GM12878 (cell line): ENCODE measurements at regions not wholly inside any gene's neighbourhood (a gene's known extent, or its start where the extent isn't known, plus 50 kb on each side); places are given as distances from the start of the nearest gene placed in this dataset.

ENCODE experiments used
- ATAC-seq: fragments of 200-7000 bp; cut with Tn5 transposase; 3 replicates; pipeline ENCODE4 v1.9.1; 2020; ENCODE audit warnings: mild to moderate bottlenecking, moderate library complexity
- BruUV-seq: library from RNA; stranded (reverse); fragments of 400-500 nt; replicated peaks from 2 replicates; lab custom pipeline; 2021; lab: Mats Ljungman, UMichigan
- CTCF ChIA-PET: fragments of 300-600 bp; sonication (Branson Sonifier 250); formaldehyde crosslinking; extraction: SDS; loops from one replicate; lab custom pipeline; 2021; ENCODE audit warnings: inconsistent platforms; lab: Yijun Ruan, JAX
- POLR2A ChIA-PET: fragments of 350-600 bp; formaldehyde crosslinking; extraction: SDS; loops from one replicate; lab custom pipeline; 2021; ENCODE audit warnings: inconsistent platforms; lab: Charles Lee
- RAD21 ChIA-PET: fragments of 300-600 bp; sonication (Branson Sonifier 250); formaldehyde crosslinking; loops from one replicate; lab custom pipeline; 2023; ENCODE audit warnings: antibody characterized with exemption; ENCODE audit not compliant: unreplicated experiment; lab: Charles Lee
- SMC1A ChIA-PET: fragments of 300-600 bp; sonication (Branson Sonifier 250); formaldehyde crosslinking; loops from one replicate; lab custom pipeline; 2023; ENCODE audit not compliant: unreplicated experiment, uncharacterized antibody; lab: Charles Lee
- DNase-seq: peaks from one replicate; pipeline ENCODE4 v3.0.0-alpha.2; 2011; ENCODE audit warnings: low read depth, low spot score
- FAIRE-seq: peaks from 3 replicates; lab custom pipeline; 2011; peaks lifted over from hg19 to GRCh38; lab: Jason Lieb, UNC
- H2AFZ ChIP-seq: 2 replicates; pipeline ENCODE4 v1.6.0; 2011; ENCODE audit warnings: low read depth, low read length, control low read depth; ENCODE audit not compliant: control insufficient read depth
- H3K27ac ChIP-seq: 2 replicates; pipeline ENCODE4 v1.5.1; 2011; ENCODE audit warnings: control low read depth; ENCODE audit not compliant: control insufficient read depth, insufficient read depth
- H3K27me3 ChIP-seq, 2 experiments: replicated peaks in 1 of 2; 2 replicates each; pipeline versions ENCODE4 v1.6.0 to v1.6.1; 2011; ENCODE audit warnings: low read length in 1 of 2; ENCODE audit not compliant: control insufficient read depth in 2 of 2, insufficient read depth in 2 of 2
- H3K36me3 ChIP-seq, 2 experiments: 2 replicates each; pipeline ENCODE4 v1.5.1; 2011; ENCODE audit warnings: low read length in 1 of 2; ENCODE audit not compliant: control insufficient read depth in 2 of 2, insufficient read depth in 2 of 2
- H3K4me1 ChIP-seq: 2 replicates; pipeline ENCODE4 v1.6.1; 2011; ENCODE audit warnings: mild to moderate bottlenecking, low read length, moderate library complexity, mixed read lengths; ENCODE audit not compliant: control insufficient read depth, insufficient read depth
- H3K4me2 ChIP-seq: 2 replicates; pipeline ENCODE4 v1.6.0; 2011; ENCODE audit warnings: control low read depth; ENCODE audit not compliant: control insufficient read depth, insufficient read depth
- H3K4me3 ChIP-seq: fragments of 200-600 bp; sonication (generic); 2 replicates; pipeline ENCODE4 v1.5.1; 2016
- H3K79me2 ChIP-seq: 2 replicates; pipeline ENCODE4 v1.6.0; 2011; ENCODE audit warnings: low read length; ENCODE audit not compliant: control insufficient read depth, insufficient read depth
- H3K9ac ChIP-seq: 2 replicates; pipeline ENCODE4 v1.8.0; 2011; ENCODE audit warnings: low read length, control low read depth, mixed read lengths; ENCODE audit not compliant: control insufficient read depth, insufficient read depth
- H3K9me3 ChIP-seq: replicated peaks from 3 replicates; pipeline ENCODE4 v1.5.1; 2011; ENCODE audit warnings: mild to moderate bottlenecking, low read length; ENCODE audit not compliant: control insufficient read depth, insufficient read depth
- H4K20me1 ChIP-seq: 2 replicates; pipeline ENCODE4 v1.6.0; 2011; ENCODE audit not compliant: control insufficient read depth, insufficient read depth
- MTA2 ChIP-seq: fragments of 450-650 bp; IDR thresholded peaks from 2 replicates; pipeline ENCODE4 v1.6.1; 2016; ENCODE audit warnings: low read depth, mild to moderate bottlenecking, moderate library complexity
- NFIC ChIP-seq: IDR thresholded peaks from 2 replicates; pipeline ENCODE4 v1.6.1; 2012; ENCODE audit warnings: low read depth, mild to moderate bottlenecking, inconsistent platforms, low read length, moderate library complexity
- RAD21 ChIP-seq: IDR thresholded peaks from 2 replicates; pipeline ENCODE4 v1.6.1; 2011; ENCODE audit warnings: mild to moderate bottlenecking, low read depth, low read length, moderate library complexity; ENCODE audit not compliant: insufficient read depth
- RFX5 ChIP-seq: IDR thresholded peaks from 2 replicates; pipeline ENCODE4 v1.6.1; 2011; ENCODE audit warnings: low read depth, low read length, improper control_type of control experiment
- SMAD1 ChIP-seq: fragments of 450-650 bp; IDR thresholded peaks from 2 replicates; pipeline ENCODE4 v1.6.1; 2018; ENCODE audit warnings: mild to moderate bottlenecking, low read depth; ENCODE audit not compliant: partially characterized antibody
- SMC3 ChIP-seq: IDR thresholded peaks from 2 replicates; pipeline ENCODE4 v1.6.1; 2011; ENCODE audit warnings: low read length, improper control_type of control experiment, borderline replicate concordance
- SREBF1 ChIP-seq: IDR thresholded peaks from 2 replicates; pipeline ENCODE4 v1.6.1; 2012; ENCODE audit warnings: mild to moderate bottlenecking, low read length
- WGBS: methylation state at CpG from one replicate; pipeline ENCODE4 v1.1.6; 2016; ENCODE audit warnings: low lambda C conversion rate; ENCODE audit not compliant: insufficient replicate concordance, insufficient coverage; ENCODE audit errors: missing lambda C conversion rate; 5-methylcytosine and 5-hydroxymethylcytosine counted together
- in situ Hi-C: fragments of 300-500 bp; cut with MboI; formaldehyde crosslinking; loops from 9 replicates; pipeline ENCODE4 v1.14.3; 2018; ENCODE audit warnings: mixed read lengths
- intact Hi-C: fragments of 100-400 bp; cut with micrococcal nuclease; formaldehyde crosslinking; loops from one replicate; pipeline ENCODE4 v1.14.2; 2022; ENCODE audit not compliant: unreplicated experiment
- TF ChIP-seq, protein P1 (sequence below): IDR thresholded peaks from 2 replicates; pipeline ENCODE4 v1.6.1; 2012; ENCODE audit warnings: low read depth, low read length, improper control_type of control experiment
- TF ChIP-seq, protein P2 (sequence below): IDR thresholded peaks from 2 replicates; pipeline ENCODE4 v1.6.1; 2012; ENCODE audit warnings: improper control_type of control experiment, low read depth, low read length; ENCODE audit not compliant: insufficient replicate concordance
- TF ChIP-seq, protein P3 (sequence below), 3 experiments: IDR thresholded peaks in 2 of 3; conservative IDR thresholded peaks in 1 of 3; 2 replicates each; pipeline ENCODE4 v1.5.1; 2011; ENCODE audit warnings: low read depth in 3 of 3, low read length in 3 of 3, mild to moderate bottlenecking in 3 of 3, control low read depth in 2 of 3, moderate library complexity in 2 of 3, inconsistent platforms in 1 of 3, mixed read lengths in 1 of 3; ENCODE audit not compliant: control insufficient read depth in 2 of 3, insufficient read depth in 1 of 3; ENCODE audit errors: extremely low read depth in 1 of 3

DNA sequence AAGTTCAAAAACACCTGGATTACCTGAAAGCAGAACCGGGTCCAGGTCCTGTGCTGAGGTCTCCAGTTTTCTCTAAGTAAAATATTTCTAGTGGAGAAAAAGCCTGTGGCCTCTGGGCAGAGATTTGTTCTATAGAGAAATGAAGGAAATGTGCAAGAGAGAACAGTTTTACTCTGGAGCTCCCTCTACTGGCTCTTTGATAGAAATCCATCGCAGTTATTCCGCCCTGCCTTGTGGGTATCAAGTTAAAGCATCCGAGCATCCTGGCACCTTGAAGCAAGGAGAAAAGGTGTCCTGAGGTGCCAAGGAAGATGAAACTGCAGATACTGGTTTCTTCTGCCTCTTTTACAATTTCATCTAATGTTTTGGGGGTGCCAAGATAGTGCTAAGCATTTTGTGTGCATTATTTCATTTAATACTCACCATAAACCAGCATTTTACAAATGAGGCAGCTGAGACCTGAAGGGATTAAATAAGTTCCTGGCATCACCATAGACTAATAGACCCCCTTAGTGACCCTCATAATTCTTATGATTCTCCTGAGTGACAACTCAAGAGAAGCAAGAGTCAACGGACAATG is 113.1 kb upstream of the HSD17B12 start:
- 23% methylated on average over 5 of the region's 5 CpGs for WGBS
- ATAC-seq (peak; percentile 87), DNase-seq (no peak), FAIRE-seq (peak; percentile 87)
- Histone ChIP-seq H3K27me3 (no peaks in the 10 kb centered on the region), H2AFZ (no peak overlapping the region), H3K4me1 (no peaks in the 10 kb centered on the region), H3K4me3 (no peak overlapping the region), H3K36me3 (no peaks in the 10 kb centered on the region), H3K9ac (no peak overlapping the region), H4K20me1 (no peaks in the 10 kb centered on the region), H3K79me2 (no peaks in the 10 kb centered on the region), H3K4me2 (no peak overlapping the region), H3K27ac (no peak overlapping the region), H3K9me3 (no peaks in the 10 kb centered on the region)
- TF ChIP-seq, protein P1, sequence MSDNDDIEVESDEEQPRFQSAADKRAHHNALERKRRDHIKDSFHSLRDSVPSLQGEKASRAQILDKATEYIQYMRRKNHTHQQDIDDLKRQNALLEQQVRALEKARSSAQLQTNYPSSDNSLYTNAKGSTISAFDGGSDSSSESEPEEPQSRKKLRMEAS, result no peak
- TF ChIP-seq RAD21 (peak; percentile 65), MTA2 (no peak), SREBF1 (no peak), NFIC (no peak), RFX5 (no peak), SMC3 (peak; percentile 55; the same call in 1 of the 2 replicates), SMAD1 (no peak)
- TF ChIP-seq, protein P2, sequence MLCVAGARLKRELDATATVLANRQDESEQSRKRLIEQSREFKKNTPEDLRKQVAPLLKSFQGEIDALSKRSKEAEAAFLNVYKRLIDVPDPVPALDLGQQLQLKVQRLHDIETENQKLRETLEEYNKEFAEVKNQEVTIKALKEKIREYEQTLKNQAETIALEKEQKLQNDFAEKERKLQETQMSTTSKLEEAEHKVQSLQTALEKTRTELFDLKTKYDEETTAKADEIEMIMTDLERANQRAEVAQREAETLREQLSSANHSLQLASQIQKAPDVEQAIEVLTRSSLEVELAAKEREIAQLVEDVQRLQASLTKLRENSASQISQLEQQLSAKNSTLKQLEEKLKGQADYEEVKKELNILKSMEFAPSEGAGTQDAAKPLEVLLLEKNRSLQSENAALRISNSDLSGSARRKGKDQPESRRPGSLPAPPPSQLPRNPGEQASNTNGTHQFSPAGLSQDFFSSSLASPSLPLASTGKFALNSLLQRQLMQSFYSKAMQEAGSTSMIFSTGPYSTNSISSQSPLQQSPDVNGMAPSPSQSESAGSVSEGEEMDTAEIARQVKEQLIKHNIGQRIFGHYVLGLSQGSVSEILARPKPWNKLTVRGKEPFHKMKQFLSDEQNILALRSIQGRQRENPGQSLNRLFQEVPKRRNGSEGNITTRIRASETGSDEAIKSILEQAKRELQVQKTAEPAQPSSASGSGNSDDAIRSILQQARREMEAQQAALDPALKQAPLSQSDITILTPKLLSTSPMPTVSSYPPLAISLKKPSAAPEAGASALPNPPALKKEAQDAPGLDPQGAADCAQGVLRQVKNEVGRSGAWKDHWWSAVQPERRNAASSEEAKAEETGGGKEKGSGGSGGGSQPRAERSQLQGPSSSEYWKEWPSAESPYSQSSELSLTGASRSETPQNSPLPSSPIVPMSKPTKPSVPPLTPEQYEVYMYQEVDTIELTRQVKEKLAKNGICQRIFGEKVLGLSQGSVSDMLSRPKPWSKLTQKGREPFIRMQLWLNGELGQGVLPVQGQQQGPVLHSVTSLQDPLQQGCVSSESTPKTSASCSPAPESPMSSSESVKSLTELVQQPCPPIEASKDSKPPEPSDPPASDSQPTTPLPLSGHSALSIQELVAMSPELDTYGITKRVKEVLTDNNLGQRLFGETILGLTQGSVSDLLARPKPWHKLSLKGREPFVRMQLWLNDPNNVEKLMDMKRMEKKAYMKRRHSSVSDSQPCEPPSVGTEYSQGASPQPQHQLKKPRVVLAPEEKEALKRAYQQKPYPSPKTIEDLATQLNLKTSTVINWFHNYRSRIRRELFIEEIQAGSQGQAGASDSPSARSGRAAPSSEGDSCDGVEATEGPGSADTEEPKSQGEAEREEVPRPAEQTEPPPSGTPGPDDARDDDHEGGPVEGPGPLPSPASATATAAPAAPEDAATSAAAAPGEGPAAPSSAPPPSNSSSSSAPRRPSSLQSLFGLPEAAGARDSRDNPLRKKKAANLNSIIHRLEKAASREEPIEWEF, result no peak
- TF ChIP-seq, protein P3, sequence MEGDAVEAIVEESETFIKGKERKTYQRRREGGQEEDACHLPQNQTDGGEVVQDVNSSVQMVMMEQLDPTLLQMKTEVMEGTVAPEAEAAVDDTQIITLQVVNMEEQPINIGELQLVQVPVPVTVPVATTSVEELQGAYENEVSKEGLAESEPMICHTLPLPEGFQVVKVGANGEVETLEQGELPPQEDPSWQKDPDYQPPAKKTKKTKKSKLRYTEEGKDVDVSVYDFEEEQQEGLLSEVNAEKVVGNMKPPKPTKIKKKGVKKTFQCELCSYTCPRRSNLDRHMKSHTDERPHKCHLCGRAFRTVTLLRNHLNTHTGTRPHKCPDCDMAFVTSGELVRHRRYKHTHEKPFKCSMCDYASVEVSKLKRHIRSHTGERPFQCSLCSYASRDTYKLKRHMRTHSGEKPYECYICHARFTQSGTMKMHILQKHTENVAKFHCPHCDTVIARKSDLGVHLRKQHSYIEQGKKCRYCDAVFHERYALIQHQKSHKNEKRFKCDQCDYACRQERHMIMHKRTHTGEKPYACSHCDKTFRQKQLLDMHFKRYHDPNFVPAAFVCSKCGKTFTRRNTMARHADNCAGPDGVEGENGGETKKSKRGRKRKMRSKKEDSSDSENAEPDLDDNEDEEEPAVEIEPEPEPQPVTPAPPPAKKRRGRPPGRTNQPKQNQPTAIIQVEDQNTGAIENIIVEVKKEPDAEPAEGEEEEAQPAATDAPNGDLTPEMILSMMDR (IDR thresholded peaks at IDR 0.05 in 2 of 3, conservative IDR thresholded peaks at IDR 0.05 in 1 of 3; ENCODE audit: control insufficient read depth in 2 of 3, extremely low read depth in 1 of 3, insufficient read depth in 1 of 3, low read depth in 3 of 3, low read length in 3 of 3), result peak; percentile 67 to 74 (median 69)
- ChIA-PET SMC1A (interaction anchor here (1.2 to 2.3 kb wide), 3 partner anchors 15 to 284 kb away, joined by 3 to 13 read pairs (median 7); no protein-coding TSS in a partner anchor), RAD21 (interaction anchor here (1.0 kb wide), 1 partner anchor 284 kb away, joined by 6 read pairs; no protein-coding TSS in a partner anchor), CTCF (interaction anchor here (0.7 to 3.2 kb wide), 25 partner anchors 9 to 284 kb away, joined by 3 to 31 read pairs (median 4); no protein-coding TSS in a partner anchor), POLR2A (no interaction called here)
- no TSS peak for BruUV-seq
- in situ Hi-C loops, result no loop called here
- intact Hi-C loops, result loop anchor here (1.0 kb wide), 1 partner anchor 63 kb away; no protein-coding TSS in a partner anchor
